ENCODE measurements at regions not wholly inside any gene's neighbourhood (a gene's known extent, or its start where the extent isn't known, plus 50 kb on each side); places are given as distances from the start of the nearest gene placed in this dataset.

GRCh38 chr2:134019871-134020270 is 234.0 kb upstream of the MGAT5 start:
- no peak overlapping the region for H3K27ac ChIP-seq (ENCODE audit: low read depth in 2 of 2, low read length in 2 of 2)
- FAIRE-seq (no peak), DNase-seq (no peak)
- TF ChIP-seq CTCF (IDR thresholded peaks at IDR 0.05; ENCODE audit: borderline replicate concordance, extremely low read depth, insufficient read depth) = no peak
- intact Hi-C loops (cut with DNase I) = no loop called here
- H3K36me3 ChIP-seq (ENCODE audit: control insufficient read depth in 2 of 3, insufficient read depth in 3 of 3, low read length in 3 of 3) = no peaks in the 10 kb centered on the region
- H3K9me3 ChIP-seq (ENCODE audit: control insufficient read depth in 2 of 3, insufficient read depth in 1 of 3, low read length in 3 of 3) = no peaks in the 10 kb centered on the region
- H3K4me1 ChIP-seq (ENCODE audit: control insufficient read depth in 2 of 3, insufficient read depth in 2 of 3, low read depth in 1 of 3, low read length in 3 of 3) = no peaks in the 10 kb centered on the region
- no peak overlapping the region for H3K4me3 ChIP-seq (ENCODE audit: low read length in 3 of 3)
- no peak overlapping the region for H3K9ac ChIP-seq (ENCODE audit: low read length in 3 of 3)
- H3K27me3 ChIP-seq (ENCODE audit: control insufficient read depth, insufficient read depth, low read length) = no peaks in the 10 kb centered on the region

GRCh38 chr2:134020608-134021007 is 233.3 kb upstream of the MGAT5 start:
- TF ChIP-seq CTCF (IDR thresholded peaks at IDR 0.05; ENCODE audit: borderline replicate concordance, extremely low read depth, insufficient read depth) = no peak

GRCh38 chr2:134021830-134022524 is 231.9 kb upstream of the MGAT5 start:
- Histone ChIP-seq H3K27me3 (ENCODE audit: control insufficient read depth, insufficient read depth, low read length) (no peaks in the 10 kb centered on the region), H3K4me1 (ENCODE audit: control insufficient read depth in 2 of 3, insufficient read depth in 2 of 3, low read depth in 1 of 3, low read length in 3 of 3) (no peaks in the 10 kb centered on the region), H3K9me3 (ENCODE audit: control insufficient read depth in 2 of 3, insufficient read depth in 1 of 3, low read length in 3 of 3) (no peaks in the 10 kb centered on the region), H3K9ac (ENCODE audit: low read length in 3 of 3) (no peak overlapping the region), H3K36me3 (ENCODE audit: control insufficient read depth in 2 of 3, insufficient read depth in 3 of 3, low read length in 3 of 3) (no peaks in the 10 kb centered on the region), H3K4me3 (ENCODE audit: low read length in 3 of 3) (no peak overlapping the region), H3K27ac (ENCODE audit: low read depth in 2 of 2, low read length in 2 of 2) (no peak overlapping the region)
- no peak for FAIRE-seq
- intact Hi-C loops (cut with DNase I) = no loop called here
- no peak for TF ChIP-seq CTCF (IDR thresholded peaks at IDR 0.05; ENCODE audit: borderline replicate concordance, extremely low read depth, insufficient read depth)
- no peak for DNase-seq

More at GRCh38 chr2:134020608-134021007, 233.3 kb upstream of the MGAT5 start:
- H3K27me3 ChIP-seq (ENCODE audit: control insufficient read depth, insufficient read depth, low read length) = no peaks in the 10 kb centered on the region
- no peaks in the 10 kb centered on the region for H3K4me1 ChIP-seq (ENCODE audit: control insufficient read depth in 2 of 3, insufficient read depth in 2 of 3, low read depth in 1 of 3, low read length in 3 of 3)
- intact Hi-C loops (cut with DNase I) = no loop called here
- FAIRE-seq = no peak
- no peaks in the 10 kb centered on the region for H3K9me3 ChIP-seq (ENCODE audit: control insufficient read depth in 2 of 3, insufficient read depth in 1 of 3, low read length in 3 of 3)
- H3K36me3 ChIP-seq (ENCODE audit: control insufficient read depth in 2 of 3, insufficient read depth in 3 of 3, low read length in 3 of 3) = no peaks in the 10 kb centered on the region
- no peak overlapping the region for H3K27ac ChIP-seq (ENCODE audit: low read depth in 2 of 2, low read length in 2 of 2)
- no peak for DNase-seq
- H3K9ac ChIP-seq (ENCODE audit: low read length in 3 of 3) = no peak overlapping the region
- H3K4me3 ChIP-seq (ENCODE audit: low read length in 3 of 3) = no peak overlapping the region

GRCh38 chr2:134023854-134024253 is 230.0 kb upstream of the MGAT5 start:
- no peak for TF ChIP-seq CTCF (IDR thresholded peaks at IDR 0.05; ENCODE audit: borderline replicate concordance, extremely low read depth, insufficient read depth)
- H3K9me3 ChIP-seq (ENCODE audit: control insufficient read depth in 2 of 3, insufficient read depth in 1 of 3, low read length in 3 of 3) = no peaks in the 10 kb centered on the region
- no peaks in the 10 kb centered on the region for H3K27me3 ChIP-seq (ENCODE audit: control insufficient read depth, insufficient read depth, low read length)
- H3K9ac ChIP-seq (ENCODE audit: low read length in 3 of 3) = no peak overlapping the region
- FAIRE-seq = no peak
- intact Hi-C loops (cut with DNase I) = no loop called here
- no peak for DNase-seq
- no peaks in the 10 kb centered on the region for H3K4me1 ChIP-seq (ENCODE audit: control insufficient read depth in 2 of 3, insufficient read depth in 2 of 3, low read depth in 1 of 3, low read length in 3 of 3)
- H3K4me3 ChIP-seq (ENCODE audit: low read length in 3 of 3) = no peak overlapping the region
- no peak overlapping the region for H3K27ac ChIP-seq (ENCODE audit: low read depth in 2 of 2, low read length in 2 of 2)
- H3K36me3 ChIP-seq (ENCODE audit: control insufficient read depth in 2 of 3, insufficient read depth in 3 of 3, low read length in 3 of 3) = no peaks in the 10 kb centered on the region
